HuH-7 (cell line): ENCODE measurements at regions not wholly inside any gene's neighbourhood (a gene's known extent, or its start where the extent isn't known, plus 50 kb on each side); places are given as distances from the start of the nearest gene placed in this dataset.

ENCODE experiments used
- DNase-seq: peaks from one replicate; pipeline ENCODE4 v3.0.0; 2011; ENCODE audit warnings: low spot score

DNA sequence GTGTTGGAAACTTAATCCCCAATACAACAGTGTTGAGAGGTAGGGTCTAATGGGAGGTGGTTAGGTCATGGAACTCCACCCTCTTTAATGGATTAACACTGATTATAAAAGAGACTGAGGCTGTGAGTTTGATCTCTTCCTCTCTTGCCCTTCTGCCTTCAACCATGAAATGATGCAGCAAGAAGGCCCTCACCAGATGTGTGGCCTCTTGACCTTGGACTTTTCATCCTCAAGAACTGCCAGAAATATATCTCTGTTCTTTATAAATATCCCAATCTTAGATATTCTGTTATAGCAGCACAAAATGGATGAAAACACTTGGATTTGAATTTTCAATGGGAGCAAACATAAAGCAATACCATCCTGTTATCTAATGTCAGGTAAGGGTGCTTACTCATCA, 67.6 kb downstream of the NMUR2 start:
- no peak for DNase-seq

DNA sequence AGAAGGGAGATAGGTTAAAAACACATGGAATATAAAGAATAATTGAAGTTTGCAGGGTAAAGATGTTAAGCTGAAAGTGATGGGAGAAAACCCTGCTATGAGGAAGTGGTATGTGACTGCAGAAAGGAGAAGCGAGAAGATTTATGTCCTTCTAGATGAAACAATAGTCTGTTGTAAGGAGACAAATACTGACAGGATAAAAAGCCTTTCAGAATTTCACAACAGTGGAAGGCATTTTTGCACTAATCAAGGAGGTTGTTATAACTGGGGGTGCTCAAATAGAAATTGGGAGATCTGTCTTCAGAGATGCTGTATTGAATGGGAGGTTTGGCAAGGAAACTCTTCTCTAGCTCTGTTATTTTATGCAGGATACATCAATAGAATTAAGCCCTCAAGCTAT, 69.6 kb downstream of the NMUR2 start:
- DNase-seq, result no peak

DNA sequence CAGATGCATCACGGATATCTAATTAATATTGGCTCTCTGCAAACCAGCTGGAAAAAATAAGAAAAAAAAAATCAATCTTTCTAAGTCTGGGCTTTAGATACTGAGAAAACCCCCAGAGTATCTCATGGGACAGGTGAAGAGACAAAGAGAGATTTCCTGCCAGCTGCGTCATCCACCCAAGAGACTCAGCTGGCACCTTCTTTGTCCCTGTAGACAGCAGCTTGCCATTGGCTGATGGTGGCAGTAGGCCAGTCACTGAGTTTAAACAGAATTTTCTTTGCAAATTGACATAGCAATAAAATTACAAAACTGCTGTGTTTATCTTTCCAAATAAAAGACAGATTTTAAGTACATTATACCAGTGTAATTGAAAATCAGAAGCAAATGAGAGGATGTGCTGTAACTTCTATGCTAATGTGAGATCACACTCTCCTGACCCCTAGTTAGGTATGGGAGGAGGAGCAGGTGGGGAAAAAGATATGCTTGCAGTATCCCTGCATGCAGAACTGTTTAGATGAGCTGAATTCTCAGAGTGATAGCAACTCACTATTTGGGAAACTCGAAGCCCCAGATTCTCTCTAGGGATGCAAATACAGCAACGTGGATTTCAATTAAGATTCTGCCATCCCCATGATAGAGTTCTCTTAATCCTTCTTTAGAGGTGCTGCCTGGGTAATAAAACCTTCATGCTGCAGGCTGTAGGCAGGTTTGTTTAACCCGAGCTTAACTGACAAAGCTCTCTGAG, 72.2 kb downstream of the NMUR2 start:
- no peak for DNase-seq

DNA sequence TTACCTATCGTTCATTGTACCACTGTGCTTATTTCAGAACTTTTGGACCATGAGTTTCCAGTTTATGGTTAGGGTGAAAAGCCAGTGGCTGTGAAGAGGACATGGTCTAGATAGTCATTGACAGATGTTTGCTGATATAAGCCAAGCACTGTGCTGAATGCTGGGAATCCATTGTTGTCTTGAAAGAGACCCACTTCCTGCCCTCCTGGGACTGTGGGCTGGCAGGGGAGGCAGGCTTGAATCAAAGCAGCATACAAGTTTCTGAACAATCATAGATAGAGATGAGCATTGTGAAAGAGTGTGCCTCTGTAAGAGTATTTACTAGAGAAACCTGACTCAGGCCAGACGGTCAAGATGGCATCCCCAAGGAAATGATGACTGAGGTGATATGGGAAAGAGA, 73.4 kb downstream of the NMUR2 start:
- no peak for DNase-seq

DNA sequence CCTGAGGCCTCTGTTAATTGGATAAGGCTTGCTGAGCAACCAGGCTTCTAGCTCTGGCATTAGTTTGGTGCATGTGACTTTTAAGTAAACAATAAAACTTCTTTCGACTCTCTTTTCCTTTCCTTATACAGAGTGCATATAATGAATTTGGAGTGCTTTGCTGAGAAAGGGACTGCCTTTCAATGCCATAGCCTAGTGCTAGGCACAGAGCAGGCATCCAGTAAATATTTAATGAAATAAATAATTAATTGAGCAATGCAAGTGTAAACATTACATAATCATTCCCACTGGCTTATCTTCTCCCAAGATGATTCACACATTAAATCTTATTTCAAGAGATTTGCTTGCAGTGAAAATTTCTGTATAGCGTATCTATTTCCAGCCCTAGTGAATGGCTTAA, 74.1 kb downstream of the NMUR2 start:
- no peak for DNase-seq

DNA sequence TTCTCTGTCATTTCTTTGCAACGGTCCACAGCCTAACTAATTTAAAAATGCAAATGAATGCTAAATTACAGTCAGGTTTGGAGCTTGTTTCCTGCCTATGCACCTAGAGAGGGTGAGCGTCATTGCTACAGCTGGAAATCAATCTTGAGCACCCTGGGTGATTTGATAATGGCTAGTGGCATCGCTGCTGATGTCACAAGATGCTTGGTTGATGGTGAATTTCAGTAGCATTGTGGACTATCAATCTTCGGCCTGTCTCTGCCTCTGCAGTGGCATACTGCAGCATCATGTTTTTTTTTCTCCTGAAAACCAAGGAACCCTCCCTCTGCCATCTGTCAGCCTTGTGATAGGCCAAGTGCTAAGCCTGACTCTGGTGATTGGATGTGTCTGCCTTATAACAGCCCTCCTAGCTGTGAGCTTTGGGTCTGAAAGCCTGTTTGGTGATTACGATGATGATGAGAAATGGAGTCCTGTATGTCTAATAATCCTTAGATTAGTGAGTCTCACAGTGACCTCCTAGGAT, 75.3 kb downstream of the NMUR2 start:
- DNase-seq, result no peak

DNA sequence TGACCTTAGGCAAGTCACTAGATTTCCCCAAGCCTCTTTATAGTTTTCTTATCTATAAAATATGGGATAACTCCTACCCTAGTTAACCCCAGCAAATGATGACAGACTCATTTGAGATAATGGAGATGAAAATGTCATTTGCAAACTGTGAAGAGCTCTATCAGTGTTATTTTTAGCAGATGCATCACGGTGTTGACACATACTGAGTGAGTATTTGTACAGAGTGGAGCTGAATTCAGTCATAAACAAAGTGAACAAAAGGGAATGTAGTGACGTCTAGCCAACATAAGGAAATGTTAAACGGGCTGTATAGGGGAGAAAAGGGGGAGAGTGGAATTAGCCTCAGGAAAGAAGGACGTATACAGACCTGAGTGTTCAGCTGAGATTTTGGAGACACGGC, 75.9 kb downstream of the NMUR2 start:
- no peak for DNase-seq

DNA sequence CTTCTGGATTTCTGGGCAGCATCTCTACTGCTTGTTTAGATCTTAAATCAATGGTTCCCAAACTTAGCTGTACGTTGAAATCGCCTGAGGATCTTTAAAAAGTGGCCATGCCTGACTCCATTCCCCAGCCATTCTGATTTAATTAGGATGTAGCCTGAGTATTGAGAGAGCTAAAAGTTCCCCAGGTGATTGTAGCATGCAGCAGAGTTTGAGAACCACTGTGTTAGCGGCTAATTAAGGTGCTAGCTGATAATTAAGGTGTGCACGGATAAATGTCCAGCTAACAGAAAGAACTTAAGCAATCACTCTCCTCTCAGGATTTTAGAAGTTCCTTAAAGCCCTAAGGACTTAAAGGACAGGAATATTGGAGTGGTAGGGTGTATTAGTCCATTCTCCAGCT, 89.1 kb downstream of the NMUR2 start:
- DNase-seq, result no peak

DNA sequence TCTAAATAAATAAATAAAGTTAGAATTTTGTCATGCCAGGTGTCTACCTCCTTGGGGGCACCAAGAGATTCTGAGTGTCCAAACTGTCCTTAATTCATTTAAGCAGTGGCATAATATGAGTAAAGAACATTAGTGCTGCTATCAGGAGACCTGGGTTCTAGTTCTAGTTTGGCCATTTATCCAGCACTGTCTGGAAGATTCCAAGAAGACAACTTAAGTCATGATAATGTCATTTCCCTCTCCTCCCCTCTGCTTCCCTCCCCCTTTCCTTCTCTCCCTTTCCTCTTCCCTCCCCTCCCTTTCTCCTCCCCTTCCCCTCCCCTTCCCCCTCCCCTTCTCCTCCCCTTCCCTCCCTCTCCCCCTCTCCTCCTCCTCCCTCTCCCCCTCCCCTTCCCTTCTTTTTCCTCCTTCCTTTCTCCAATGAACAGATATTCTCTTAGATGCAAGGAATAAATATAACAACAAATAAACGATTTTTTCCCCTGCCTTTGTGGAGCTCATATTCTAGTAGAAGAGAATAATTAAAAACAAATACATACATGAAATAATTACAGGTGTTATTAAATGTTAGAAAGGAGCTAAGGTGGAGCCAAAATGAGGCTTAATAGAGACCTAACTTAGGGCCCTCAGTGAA, 90.8 kb downstream of the NMUR2 start:
- no peak for DNase-seq

DNA sequence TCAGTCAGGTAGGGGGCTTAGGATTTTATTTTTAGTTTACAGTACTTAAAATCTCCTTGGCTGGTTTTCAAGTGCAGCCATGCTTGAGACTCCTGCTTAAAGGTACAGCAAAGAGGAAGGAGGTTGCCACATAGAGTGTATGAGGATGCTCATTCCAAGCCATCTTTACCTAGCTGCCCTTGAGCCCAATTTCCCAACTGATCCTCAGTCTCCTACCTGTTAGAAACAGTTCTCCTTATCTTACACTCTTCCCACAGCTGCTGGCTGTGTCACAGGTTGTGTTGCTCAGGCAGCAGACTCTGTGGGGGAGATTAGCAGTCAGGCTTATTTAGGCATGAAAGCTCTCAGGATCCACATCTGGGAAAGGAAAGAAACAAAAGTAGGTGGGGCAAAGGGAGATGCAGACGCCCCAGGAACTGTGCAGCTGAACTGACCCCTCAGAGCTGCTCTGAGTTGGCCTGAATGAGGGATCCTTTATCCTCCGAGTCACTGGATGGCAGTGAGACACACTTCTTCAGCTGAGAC, 95.1 kb downstream of the NMUR2 start:
- no peak for DNase-seq

DNA sequence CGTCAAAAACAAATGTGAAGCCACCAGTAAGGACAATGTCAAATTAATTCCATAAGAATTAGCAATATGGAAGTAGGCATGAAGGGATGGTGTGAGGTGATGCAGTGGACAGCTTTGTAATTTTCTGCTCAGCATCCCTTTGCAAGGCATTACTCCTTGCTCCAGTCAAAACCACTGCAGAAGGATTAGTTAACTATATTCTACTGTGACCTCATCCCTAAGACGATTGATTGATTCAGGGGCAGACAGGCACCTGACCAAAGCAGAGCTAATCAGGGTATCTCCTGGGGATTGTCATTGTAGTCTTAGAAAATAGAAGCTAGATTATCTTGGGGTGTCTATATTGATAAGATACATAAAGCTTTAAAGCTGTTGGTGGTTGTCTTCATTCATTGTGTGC, 98.7 kb downstream of the NMUR2 start:
- DNase-seq, result no peak

DNA sequence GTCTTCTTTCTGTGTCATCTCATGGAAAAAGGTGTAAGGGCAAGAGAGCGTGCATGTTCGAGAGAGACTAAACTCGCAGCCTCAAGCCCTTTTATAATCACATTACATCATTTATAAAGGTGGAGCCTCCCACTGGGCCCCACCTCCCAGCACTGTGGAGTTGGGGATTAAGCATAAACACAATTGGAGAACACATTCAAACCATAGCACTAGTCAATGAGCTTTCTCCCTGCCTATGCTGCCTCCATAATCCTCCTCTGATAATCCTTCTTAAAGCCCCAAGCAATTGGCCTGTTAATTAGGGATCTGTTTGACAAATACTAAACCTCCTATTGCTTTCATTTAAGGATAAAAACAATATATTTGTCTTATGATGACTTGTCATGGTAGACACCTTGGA, 99.6 kb downstream of the NMUR2 start:
- DNase-seq, result no peak

DNA sequence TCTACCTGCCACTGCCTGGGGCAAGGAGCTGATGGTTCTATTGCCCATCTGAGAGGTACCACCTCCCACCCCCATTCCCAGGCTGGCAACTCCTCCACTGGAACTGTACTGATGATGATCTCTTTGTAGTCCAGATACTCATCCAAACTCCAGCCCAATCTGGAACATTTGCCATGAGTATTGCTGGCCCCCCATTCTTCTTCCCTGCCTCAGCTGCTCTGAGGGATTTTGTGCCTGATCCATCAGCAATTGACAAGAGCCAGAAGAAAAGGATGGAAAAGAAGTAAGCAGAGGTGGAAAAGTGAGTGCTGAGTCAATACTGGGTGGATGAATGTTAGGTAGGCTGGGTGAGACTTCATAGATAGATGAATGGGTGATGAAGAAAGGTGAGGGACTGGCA, 101.2 kb downstream of the NMUR2 start:
- DNase-seq, result no peak

DNA sequence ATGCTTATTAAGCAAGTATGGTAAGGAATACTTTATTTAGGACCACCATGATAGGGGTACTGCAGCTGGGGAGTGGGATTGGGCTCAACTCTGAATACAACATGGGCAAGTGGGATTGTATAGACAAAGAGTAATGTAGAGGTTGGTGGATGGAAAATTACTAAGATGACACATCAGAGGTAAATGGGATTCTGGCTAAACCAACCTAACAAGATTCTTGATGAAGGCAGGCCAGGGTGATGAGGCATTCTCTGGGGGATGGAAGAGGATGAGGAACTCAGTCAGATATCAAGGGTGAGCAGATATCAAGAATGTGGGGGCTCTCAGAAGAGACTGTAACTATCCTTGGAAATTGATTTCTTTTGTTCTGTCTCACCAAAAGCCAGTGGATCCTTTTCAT, 107.2 kb downstream of the NMUR2 start:
- DNase-seq, result no peak

DNA sequence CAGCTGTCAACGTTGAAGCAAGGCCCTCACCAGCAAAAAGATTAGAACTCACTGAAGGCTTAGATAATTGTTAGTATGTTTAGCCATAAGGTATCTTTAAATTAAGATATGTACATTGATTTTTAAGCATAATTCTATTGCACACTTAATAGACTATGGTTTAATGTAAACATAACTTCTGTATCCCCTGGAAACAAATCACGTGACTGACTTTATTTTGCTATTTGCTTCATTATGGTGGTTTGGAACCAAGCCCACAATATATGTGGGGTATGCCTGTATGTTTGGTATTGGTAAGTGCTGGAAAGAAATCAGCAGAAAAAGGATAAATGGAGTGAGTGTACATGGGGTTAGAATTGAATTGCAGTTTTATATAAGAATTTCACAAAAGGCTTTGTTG, 111.9 kb downstream of the NMUR2 start:
- DNase-seq, result no peak

DNA sequence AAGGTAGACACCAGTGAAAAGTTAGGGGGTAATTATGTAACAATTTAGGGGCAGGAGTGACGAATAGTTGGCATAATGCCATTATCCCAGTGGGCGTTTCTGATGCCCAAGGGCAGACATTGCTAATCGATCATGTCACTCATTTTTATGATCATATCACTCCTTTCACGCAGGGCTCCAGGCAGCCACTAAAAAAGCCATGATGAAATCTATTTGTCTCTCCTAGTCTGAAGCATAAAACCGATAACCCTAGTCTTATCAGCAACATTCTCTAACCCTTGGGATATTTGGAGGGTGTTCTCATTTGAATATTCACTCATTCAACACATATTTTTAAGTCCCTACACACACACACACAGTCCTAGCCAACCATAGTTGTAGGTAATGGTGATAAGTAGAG, 114.9 kb downstream of the NMUR2 start:
- no peak for DNase-seq

DNA sequence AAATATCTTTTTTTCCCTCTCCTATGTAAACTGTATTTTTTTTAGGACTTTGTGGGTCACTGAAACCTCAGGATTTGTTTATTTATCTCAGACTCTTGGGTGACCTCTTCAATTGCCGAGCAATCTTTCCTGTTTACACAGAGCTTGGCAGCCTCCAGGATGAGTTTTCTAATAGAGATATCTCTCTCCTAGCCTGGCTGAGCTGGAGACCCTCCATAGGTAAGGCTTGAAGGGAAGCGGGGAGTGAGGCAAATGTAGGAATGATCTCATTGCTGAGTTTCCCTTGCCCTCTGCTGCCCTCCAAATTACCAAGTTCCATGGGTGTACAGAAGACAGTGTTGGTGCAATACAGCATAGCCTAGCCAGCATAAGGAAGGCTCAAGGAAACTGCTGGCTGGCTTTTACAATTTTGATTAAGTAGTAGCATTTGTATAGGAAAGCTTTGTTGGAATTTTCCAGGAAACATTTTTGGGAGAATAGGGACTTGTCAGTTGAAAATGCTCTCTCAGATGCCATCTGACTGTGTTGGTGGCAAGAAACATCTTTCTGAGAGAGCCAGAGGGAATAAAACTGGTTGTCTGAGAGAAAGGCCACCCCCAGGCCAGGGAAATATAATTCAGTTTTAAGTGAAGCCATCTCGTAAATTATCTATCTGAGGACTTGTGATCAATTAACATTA, 116.0 kb downstream of the NMUR2 start:
- DNase-seq, result no peak

DNA sequence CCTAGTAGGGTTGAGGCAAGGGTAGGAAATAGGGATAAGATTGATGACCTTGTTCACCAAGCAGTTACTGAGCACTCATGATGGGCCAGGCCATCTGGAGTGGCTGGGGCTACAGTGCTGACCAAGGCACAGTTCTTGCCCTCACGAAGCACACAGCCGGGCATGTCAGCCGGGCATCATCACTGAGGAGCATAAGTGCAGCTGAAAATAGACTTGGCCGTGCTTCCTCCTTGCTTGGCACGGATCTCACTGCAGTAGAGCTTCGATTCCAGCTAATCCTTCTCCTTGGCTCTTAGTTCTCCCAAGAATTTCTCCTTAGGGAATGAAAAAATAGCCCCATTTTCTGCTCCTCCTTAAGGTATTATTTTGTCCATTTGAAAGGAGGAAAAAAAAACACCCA, 116.6 kb downstream of the NMUR2 start:
- DNase-seq, result no peak

DNA sequence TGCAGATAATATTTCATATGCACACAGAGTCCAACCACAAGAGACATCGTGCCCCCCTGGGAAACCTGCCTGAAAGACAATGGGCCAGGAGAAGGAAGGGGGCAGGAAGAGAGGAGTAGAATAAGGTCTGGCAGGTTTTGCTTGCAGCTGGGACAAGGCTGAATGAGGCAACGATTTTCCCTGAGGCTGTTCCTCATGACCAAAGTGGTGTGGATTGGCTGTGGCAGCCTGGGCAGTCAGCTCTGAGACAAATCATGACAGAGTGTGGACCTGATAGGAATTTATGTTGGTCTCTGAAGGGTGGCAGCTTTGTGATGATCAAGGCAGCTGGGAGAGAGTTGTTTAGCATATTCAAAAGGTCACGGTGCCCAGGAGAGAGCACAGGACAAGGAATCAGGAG, 119.3 kb downstream of the NMUR2 start:
- DNase-seq, result no peak

DNA sequence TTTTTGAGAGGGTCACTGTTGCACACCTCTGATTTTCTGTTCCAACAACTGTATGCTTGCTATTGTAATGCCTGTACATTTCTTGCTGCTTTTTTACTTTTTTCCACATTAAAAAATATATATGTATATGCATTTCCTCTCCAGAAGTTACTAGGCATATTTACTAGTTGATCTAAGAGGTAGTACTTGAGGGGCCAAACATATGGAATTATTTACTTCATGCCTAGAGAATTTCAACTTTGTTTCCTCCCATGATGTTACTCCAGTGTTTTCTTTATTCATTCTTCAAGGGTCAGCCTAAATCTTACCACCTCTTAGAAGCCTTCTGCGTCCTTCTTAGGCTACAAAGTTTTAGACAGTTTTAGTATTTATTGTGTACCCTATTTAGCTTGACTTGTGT, 122.7 kb downstream of the NMUR2 start:
- DNase-seq, result no peak

DNA sequence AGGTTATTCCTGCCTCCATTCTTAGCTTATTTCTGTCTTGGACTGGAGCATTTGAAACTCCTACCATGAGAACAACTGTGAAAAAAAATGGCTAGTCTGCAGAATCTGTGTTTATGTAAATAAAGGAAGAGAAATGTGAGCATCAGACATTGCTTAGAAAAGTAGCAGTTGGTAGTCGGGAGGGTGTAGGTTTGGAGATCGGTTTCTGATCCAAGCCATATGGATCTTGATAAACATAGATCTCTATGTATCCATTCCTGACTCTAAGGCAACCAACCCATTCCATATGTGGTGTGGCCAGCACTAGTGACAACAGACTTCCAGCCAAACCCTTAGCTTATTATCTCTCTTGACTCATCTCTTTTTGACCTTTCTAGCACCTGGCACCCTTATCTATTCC, 127.1 kb downstream of the NMUR2 start:
- DNase-seq, result no peak

DNA sequence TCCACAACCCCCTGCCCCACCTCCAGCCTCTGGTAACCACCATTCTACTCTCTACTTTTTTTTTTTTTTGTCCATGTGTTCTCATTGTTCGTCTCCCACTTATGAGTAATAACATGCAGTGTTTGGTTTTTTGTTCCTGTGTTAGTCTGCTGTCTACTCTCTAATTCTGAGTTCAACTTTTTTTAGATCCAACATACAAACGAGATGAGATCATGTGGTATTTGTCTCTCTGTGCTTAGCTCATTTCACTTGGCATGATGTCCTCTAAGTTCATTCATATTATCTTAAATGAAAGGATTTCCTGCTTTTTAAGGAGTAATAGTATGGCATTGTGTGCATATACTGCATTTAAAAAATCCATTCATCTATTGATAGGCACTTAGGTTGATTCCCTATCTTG, 130.9 kb downstream of the NMUR2 start:
- DNase-seq, result no peak

DNA sequence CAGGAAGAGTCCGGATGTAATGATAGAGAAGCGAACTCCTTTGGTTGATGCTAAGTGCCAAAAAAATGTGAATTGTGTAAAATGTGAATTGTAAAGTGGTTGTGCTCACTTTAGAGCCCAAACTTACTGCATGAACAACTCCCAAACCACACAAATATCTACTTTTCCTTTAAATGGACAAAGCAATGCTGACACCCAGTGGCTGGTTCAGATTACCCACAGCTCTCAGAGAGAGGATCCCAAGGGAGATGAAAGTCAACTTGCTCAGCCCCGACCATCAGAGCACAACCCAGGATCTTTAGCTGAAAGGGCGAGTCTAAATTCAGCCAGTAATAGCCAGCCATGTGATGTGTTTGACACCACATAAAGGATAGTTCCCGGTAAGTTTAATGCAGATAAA, 133.7 kb downstream of the NMUR2 start:
- DNase-seq, result peak; percentile 16
